ENCODE measurements at regions not wholly inside any gene's neighbourhood (a gene's known extent, or its start where the extent isn't known, plus 50 kb on each side); places are given as distances from the start of the nearest gene placed in this dataset.
"Not testable (repeated sequence)": the region's sequence is repeated elsewhere in the genome, so short reads cannot be mapped to it uniquely, and the experiment has no call there.

DNA sequence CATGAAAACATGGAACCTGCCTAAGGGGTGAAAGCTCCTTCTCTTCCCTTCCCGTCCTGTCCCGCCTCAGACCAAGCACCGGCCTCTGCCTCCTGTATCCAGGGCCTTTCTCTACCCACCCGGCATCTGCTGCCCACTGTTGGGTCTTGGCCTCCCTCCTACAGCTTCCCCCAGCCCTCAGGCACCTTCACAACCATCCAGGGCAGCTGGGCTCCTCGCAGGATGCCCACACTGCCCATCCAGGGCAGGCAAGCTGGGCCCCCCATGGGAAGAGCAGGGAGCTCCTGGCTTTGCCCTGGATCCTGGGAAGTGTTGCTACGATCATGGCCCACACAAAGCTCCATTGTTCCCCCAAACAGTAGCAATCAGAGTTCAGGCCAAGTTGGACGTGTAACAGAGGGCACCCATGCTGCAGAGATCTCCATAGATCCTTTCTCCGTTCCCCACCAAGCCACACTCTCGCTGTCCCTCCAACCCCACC, 206.6 kb downstream of the NDUFA10 start:
- ChIA-PET POLR2A (no interaction called here), CTCF (no interaction called here)
- H3K4me1 ChIP-seq (ENCODE audit: control extremely low read depth in 1 of 4, control insufficient read depth in 4 of 4, insufficient read depth in 4 of 4, low read length in 3 of 4) = peaks cover 0 to 13% (median 2%) of the 10 kb centered on the region in 4 experiments
- H3K27ac ChIP-seq (ENCODE audit: insufficient read depth in 1 of 2, low read depth in 1 of 2, low read length in 2 of 2, poor library complexity in 1 of 2, severe bottlenecking in 2 of 2) = no peak overlapping the region
- no peak overlapping the region for H3K4me3 ChIP-seq (ENCODE audit: control insufficient read depth in 1 of 7, extremely low read depth in 1 of 7, insufficient read depth in 4 of 7, low read depth in 2 of 7, low read length in 6 of 7)
- 93% methylated on average over 7 of the region's 9 CpGs for WGBS (ENCODE audit: insufficient coverage)
- no peak for DNase-seq
- H3K36me3 ChIP-seq (ENCODE audit: control insufficient read depth in 4 of 4, insufficient read depth in 4 of 4, low read length in 3 of 4) = no peaks in the 10 kb centered on the region
- no peaks in the 10 kb centered on the region for H3K9me3 ChIP-seq (ENCODE audit: control extremely low read depth in 1 of 5, control insufficient read depth in 4 of 5, insufficient read depth in 2 of 5, low read depth in 1 of 5, low read length in 4 of 5)
- H3K27me3 ChIP-seq (replicated peaks in 2 of 5; ENCODE audit: control insufficient read depth in 4 of 5, insufficient read depth in 5 of 5, low read length in 4 of 5) = peaks cover 0 to 2% (median 0%) of the 10 kb centered on the region in 5 experiments

DNA sequence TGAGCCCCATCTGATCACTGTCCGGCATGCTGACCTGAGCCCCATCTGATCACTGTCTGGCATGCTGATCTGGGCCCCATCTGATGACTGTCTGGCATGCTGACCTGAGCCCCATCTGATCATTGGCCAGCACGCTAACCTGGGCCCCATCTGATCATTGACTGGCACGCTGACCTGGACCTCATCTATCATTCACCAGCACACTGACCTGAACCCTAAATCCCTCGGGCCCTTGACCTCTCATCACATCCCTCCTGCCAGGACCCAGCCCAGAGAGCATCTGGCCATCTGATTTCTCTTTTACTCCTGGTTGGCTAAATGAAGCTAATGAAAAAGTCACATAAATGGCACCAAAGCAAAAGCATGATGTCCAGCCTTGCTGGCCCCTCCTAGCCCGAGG, 207.1 kb downstream of the NDUFA10 start:
- POLR2A ChIA-PET = no interaction called here
- WGBS (ENCODE audit: insufficient coverage) = 98% methylated on average over 5 of the region's 5 CpGs
- DNase-seq = no peak

GRCh38 chr2:239817468-239818031, 207.6 kb downstream of the NDUFA10 start:
- CTCF ChIA-PET; H3K27me3 ChIP-seq (replicated peaks in 2 of 5; ENCODE audit: control insufficient read depth in 4 of 5, insufficient read depth in 5 of 5, low read length in 4 of 5); H3K4me3 ChIP-seq (ENCODE audit: control insufficient read depth in 1 of 7, extremely low read depth in 1 of 7, insufficient read depth in 4 of 7, low read depth in 2 of 7, low read length in 6 of 7); H3K27ac ChIP-seq (ENCODE audit: insufficient read depth in 1 of 2, low read depth in 1 of 2, low read length in 2 of 2, poor library complexity in 1 of 2, severe bottlenecking in 2 of 2); H3K36me3 ChIP-seq (ENCODE audit: control insufficient read depth in 4 of 4, insufficient read depth in 4 of 4, low read length in 3 of 4); POLR2A ChIA-PET; H3K9me3 ChIP-seq (ENCODE audit: control extremely low read depth in 1 of 5, control insufficient read depth in 4 of 5, insufficient read depth in 2 of 5, low read depth in 1 of 5, low read length in 4 of 5): not testable (repeated sequence)
- 30% methylated on average over 2 of the region's 8 CpGs for WGBS (ENCODE audit: insufficient coverage)
- peak in 2 of 3 donors; percentile 19 to 38 for DNase-seq
- H3K4me1 ChIP-seq (ENCODE audit: control extremely low read depth in 1 of 4, control insufficient read depth in 4 of 4, insufficient read depth in 4 of 4, low read length in 3 of 4) = peaks cover 0 to 13% (median 2%) of the 10 kb centered on the region in 4 experiments

More for the DNA sequence above, 207.1 kb downstream of the NDUFA10 start:
- Histone ChIP-seq H3K4me3 (ENCODE audit: control insufficient read depth in 1 of 7, extremely low read depth in 1 of 7, insufficient read depth in 4 of 7, low read depth in 2 of 7, low read length in 6 of 7) (no peak overlapping the region), H3K9me3 (ENCODE audit: control extremely low read depth in 1 of 5, control insufficient read depth in 4 of 5, insufficient read depth in 2 of 5, low read depth in 1 of 5, low read length in 4 of 5) (no peaks in the 10 kb centered on the region), H3K27me3 (replicated peaks in 2 of 5; ENCODE audit: control insufficient read depth in 4 of 5, insufficient read depth in 5 of 5, low read length in 4 of 5) (peaks cover 0 to 2% (median 0%) of the 10 kb centered on the region in 5 experiments), H3K4me1 (ENCODE audit: control extremely low read depth in 1 of 4, control insufficient read depth in 4 of 4, insufficient read depth in 4 of 4, low read length in 3 of 4) (peaks cover 0 to 13% (median 2%) of the 10 kb centered on the region in 4 experiments), H3K36me3 (ENCODE audit: control insufficient read depth in 4 of 4, insufficient read depth in 4 of 4, low read length in 3 of 4) (no peaks in the 10 kb centered on the region), H3K27ac (ENCODE audit: insufficient read depth in 1 of 2, low read depth in 1 of 2, low read length in 2 of 2, poor library complexity in 1 of 2, severe bottlenecking in 2 of 2) (no peak overlapping the region)
- CTCF ChIA-PET = no interaction called here

DNA sequence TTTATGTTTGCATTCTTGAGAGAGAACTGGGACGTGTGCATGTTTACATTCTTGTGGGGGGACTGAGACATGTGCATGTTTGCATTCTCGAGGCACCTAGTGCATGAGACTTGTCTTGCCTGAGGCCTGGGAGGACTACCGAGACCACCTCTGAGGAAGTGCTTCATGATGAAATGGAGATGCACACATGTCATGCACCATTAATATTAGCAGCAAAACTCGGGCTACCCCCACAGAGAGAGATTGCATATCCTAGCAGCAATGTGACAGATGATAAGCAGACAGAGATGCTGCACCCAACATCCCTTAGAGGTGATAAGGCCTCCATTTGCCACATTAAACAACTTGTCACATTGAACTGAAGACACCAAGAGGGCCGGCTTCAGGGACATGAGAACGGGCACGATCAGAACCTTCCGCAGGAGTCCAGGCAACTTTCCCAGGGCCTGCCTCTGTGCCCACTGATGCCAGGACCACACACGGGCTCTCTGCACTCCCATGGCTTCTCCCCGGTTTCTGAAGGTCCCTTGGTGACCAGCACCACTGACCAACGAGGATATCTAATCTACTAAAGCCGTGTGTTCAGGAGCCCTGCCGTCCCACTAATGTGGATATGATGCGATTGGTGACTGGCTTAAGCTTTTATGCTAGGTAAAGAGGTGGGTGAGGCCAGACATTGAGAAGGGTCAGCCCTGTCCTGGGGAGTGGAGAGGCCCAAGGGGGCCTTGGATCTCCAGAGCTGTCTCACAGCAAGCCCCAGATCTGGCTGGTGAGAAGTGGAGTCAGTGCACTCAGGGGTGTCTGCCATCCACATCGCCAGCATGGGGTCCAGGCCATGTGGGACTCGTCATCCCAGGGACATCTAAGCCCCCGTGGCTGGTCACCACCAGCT, 208.3 kb downstream of the NDUFA10 start:
- CTCF ChIA-PET = no interaction called here
- Histone ChIP-seq H3K27ac (ENCODE audit: insufficient read depth in 1 of 2, low read depth in 1 of 2, low read length in 2 of 2, poor library complexity in 1 of 2, severe bottlenecking in 2 of 2) (no peak overlapping the region), H3K27me3 (replicated peaks in 2 of 5; ENCODE audit: control insufficient read depth in 4 of 5, insufficient read depth in 5 of 5, low read length in 4 of 5) (peaks cover 0 to 2% (median 0%) of the 10 kb centered on the region in 5 experiments), H3K4me3 (ENCODE audit: control insufficient read depth in 1 of 7, extremely low read depth in 1 of 7, insufficient read depth in 4 of 7, low read depth in 2 of 7, low read length in 6 of 7) (no peak overlapping the region), H3K4me1 (ENCODE audit: control extremely low read depth in 1 of 4, control insufficient read depth in 4 of 4, insufficient read depth in 4 of 4, low read length in 3 of 4) (peaks cover 0 to 13% (median 2%) of the 10 kb centered on the region in 4 experiments), H3K36me3 (ENCODE audit: control insufficient read depth in 4 of 4, insufficient read depth in 4 of 4, low read length in 3 of 4) (no peaks in the 10 kb centered on the region), H3K9me3 (ENCODE audit: control extremely low read depth in 1 of 5, control insufficient read depth in 4 of 5, insufficient read depth in 2 of 5, low read depth in 1 of 5, low read length in 4 of 5) (no peaks in the 10 kb centered on the region)
- DNase-seq = no peak
- POLR2A ChIA-PET = no interaction called here
- WGBS (ENCODE audit: insufficient coverage) = 92% methylated on average over 16 of the region's 17 CpGs

DNA sequence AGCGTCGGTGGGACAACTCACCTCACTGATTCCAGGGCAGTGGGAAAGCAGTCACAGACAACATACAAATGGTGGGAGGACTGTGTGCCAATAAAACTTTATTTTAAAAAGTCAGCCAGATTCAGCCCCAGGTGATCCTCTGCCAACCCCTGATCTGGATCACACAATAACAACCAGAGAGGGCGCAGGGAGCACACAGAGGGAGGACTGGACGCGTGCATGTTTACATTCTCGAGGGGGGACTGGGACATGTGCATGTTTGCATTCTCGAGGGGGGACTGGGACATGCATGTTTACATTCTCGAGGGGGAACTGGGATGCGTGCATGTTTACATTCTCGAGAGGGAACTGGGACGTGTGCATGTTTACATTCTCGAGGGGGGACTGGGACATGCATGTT, 209.5 kb downstream of the NDUFA10 start:
- ChIA-PET POLR2A (interaction anchor here (0.6 kb wide), 1 partner anchor 58 kb away, joined by 3 read pairs; no protein-coding TSS in a partner anchor), CTCF (no interaction called here)
- WGBS (ENCODE audit: insufficient coverage) = 96% methylated on average over 12 of the region's 12 CpGs
- Histone ChIP-seq H3K4me1 (ENCODE audit: control extremely low read depth in 1 of 4, control insufficient read depth in 4 of 4, insufficient read depth in 4 of 4, low read length in 3 of 4) (peaks cover 0 to 13% (median 2%) of the 10 kb centered on the region in 4 experiments), H3K36me3 (ENCODE audit: control insufficient read depth in 4 of 4, insufficient read depth in 4 of 4, low read length in 3 of 4) (no peaks in the 10 kb centered on the region), H3K4me3 (ENCODE audit: control insufficient read depth in 1 of 7, extremely low read depth in 1 of 7, insufficient read depth in 4 of 7, low read depth in 2 of 7, low read length in 6 of 7) (no peak overlapping the region), H3K9me3 (ENCODE audit: control extremely low read depth in 1 of 5, control insufficient read depth in 4 of 5, insufficient read depth in 2 of 5, low read depth in 1 of 5, low read length in 4 of 5) (no peaks in the 10 kb centered on the region), H3K27ac (ENCODE audit: insufficient read depth in 1 of 2, low read depth in 1 of 2, low read length in 2 of 2, poor library complexity in 1 of 2, severe bottlenecking in 2 of 2) (no peak overlapping the region), H3K27me3 (replicated peaks in 2 of 5; ENCODE audit: control insufficient read depth in 4 of 5, insufficient read depth in 5 of 5, low read length in 4 of 5) (peaks cover 0 to 2% (median 0%) of the 10 kb centered on the region in 5 experiments)
- no peak for DNase-seq

- WGBS (ENCODE audit: insufficient coverage) = over 99% methylated on average over 16 of the region's 19 CpGs
- CTCF ChIA-PET = no interaction called here
- Histone ChIP-seq H3K36me3 (ENCODE audit: control insufficient read depth in 4 of 4, insufficient read depth in 4 of 4, low read length in 3 of 4) (no peaks in the 10 kb centered on the region), H3K4me3 (ENCODE audit: control insufficient read depth in 1 of 7, extremely low read depth in 1 of 7, insufficient read depth in 4 of 7, low read depth in 2 of 7, low read length in 6 of 7) (no peak overlapping the region), H3K4me1 (ENCODE audit: control extremely low read depth in 1 of 4, control insufficient read depth in 4 of 4, insufficient read depth in 4 of 4, low read length in 3 of 4) (peaks cover 0 to 13% (median 2%) of the 10 kb centered on the region in 4 experiments), H3K9me3 (ENCODE audit: control extremely low read depth in 1 of 5, control insufficient read depth in 4 of 5, insufficient read depth in 2 of 5, low read depth in 1 of 5, low read length in 4 of 5) (no peaks in the 10 kb centered on the region), H3K27me3 (replicated peaks in 2 of 5; ENCODE audit: control insufficient read depth in 4 of 5, insufficient read depth in 5 of 5, low read length in 4 of 5) (no peaks in the 10 kb centered on the region), H3K27ac (ENCODE audit: insufficient read depth in 1 of 2, low read depth in 1 of 2, low read length in 2 of 2, poor library complexity in 1 of 2, severe bottlenecking in 2 of 2) (no peak overlapping the region)
- DNase-seq = no peak
- POLR2A ChIA-PET = interaction anchor here (0.6 kb wide), 1 partner anchor 58 kb away, joined by 3 read pairs; no protein-coding TSS in a partner anchor
Observed at GRCh38 chr2:239814861-239815601, 210.1 kb downstream of the NDUFA10 start.
